ENCODE measurements at regions not wholly inside any gene's neighbourhood (a gene's known extent, or its start where the extent isn't known, plus 50 kb on each side); places are given as distances from the start of the nearest gene placed in this dataset.
"Not testable (repeated sequence)": the region's sequence is repeated elsewhere in the genome, so short reads cannot be mapped to it uniquely, and the experiment has no call there.

DNA sequence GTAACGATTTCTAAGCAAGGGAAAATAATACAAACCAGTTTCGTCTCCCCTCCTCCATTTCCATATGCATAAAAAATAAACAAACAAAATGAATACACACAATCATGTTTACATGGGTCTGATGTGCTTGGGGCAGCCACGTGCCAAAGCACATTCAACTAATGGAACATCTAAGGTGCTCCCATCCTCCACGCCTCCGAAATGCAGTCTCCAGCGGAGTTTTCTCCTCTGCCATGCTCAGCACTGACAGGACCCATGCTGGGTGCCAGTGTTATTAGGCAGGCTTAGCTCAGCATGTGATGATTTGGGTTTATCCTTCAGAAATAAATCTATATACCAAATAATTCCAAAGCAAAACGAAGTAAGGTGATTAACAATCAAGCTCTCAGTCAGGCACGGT is 337.3 kb upstream of the ATP10A start:
- no peak overlapping the region for H3K4me3 ChIP-seq
- no peaks in the 10 kb centered on the region for H3K27me3 ChIP-seq (ENCODE audit: low read depth)
- intact Hi-C loops (cut with micrococcal nuclease) = no loop called here
- TF ChIP-seq, protein P1, sequence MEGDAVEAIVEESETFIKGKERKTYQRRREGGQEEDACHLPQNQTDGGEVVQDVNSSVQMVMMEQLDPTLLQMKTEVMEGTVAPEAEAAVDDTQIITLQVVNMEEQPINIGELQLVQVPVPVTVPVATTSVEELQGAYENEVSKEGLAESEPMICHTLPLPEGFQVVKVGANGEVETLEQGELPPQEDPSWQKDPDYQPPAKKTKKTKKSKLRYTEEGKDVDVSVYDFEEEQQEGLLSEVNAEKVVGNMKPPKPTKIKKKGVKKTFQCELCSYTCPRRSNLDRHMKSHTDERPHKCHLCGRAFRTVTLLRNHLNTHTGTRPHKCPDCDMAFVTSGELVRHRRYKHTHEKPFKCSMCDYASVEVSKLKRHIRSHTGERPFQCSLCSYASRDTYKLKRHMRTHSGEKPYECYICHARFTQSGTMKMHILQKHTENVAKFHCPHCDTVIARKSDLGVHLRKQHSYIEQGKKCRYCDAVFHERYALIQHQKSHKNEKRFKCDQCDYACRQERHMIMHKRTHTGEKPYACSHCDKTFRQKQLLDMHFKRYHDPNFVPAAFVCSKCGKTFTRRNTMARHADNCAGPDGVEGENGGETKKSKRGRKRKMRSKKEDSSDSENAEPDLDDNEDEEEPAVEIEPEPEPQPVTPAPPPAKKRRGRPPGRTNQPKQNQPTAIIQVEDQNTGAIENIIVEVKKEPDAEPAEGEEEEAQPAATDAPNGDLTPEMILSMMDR (IDR thresholded peaks at IDR 0.05; ENCODE audit: borderline replicate concordance) = no peak
- H3K27ac ChIP-seq (replicated peaks) = no peak overlapping the region
- no peak for DNase-seq
- H3K36me3 ChIP-seq = no peaks in the 10 kb centered on the region
- H3K4me1 ChIP-seq = no peaks in the 10 kb centered on the region
- no peaks in the 10 kb centered on the region for H3K9me3 ChIP-seq (replicated peaks)

DNA sequence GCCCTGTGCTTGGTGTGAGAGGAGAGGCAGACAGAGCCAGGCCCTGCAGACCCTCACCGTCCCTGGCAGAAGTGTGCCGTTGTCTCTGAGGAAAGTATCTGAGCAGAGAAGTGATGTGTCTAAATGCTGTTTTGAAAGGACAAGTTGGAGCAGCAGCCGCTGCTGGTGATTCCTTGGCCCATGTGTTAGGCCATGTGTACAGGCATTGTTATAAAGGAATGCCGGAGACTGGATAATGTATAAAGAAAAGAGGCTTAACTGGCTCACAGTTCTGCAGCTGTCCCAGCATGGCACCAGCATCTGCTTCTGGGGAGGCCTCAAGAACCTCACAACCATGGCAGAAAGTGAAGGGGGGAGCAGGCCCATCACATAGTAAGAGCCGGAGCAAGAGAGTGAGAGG is 334.6 kb upstream of the ATP10A start:
- Histone ChIP-seq H3K4me1 (no peaks in the 10 kb centered on the region), H3K9me3 (replicated peaks) (no peaks in the 10 kb centered on the region), H3K27me3 (ENCODE audit: low read depth) (no peaks in the 10 kb centered on the region), H3K4me3 (no peak overlapping the region), H3K36me3 (no peaks in the 10 kb centered on the region), H3K27ac (replicated peaks) (no peak overlapping the region)
- intact Hi-C loops (cut with micrococcal nuclease) = no loop called here
- TF ChIP-seq, protein P1 (IDR thresholded peaks at IDR 0.05; ENCODE audit: borderline replicate concordance) = no peak
- no peak for DNase-seq

DNA sequence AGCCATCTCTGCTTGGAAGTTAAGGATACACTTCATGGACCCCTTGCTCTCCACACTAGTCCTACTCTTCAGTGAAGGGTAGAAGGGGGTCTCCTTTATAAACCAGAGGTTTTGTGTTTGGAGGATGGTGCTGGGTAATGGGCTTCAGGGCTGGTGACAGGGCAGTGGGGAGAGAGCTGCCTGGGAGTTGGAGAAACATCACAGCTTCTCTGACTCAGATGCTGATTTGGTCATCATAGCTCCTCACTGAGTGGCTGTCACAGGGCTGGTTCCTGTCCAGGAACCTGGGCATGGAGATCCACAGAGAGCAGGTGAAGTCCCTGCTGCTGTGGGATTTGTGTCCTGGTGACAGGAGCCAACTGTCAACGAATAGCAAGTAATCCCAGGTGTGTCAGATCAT is 333.9 kb upstream of the ATP10A start:
- Histone ChIP-seq H3K27me3 (ENCODE audit: low read depth) (no peaks in the 10 kb centered on the region), H3K27ac (replicated peaks) (no peak overlapping the region), H3K9me3 (replicated peaks) (no peaks in the 10 kb centered on the region), H3K4me1 (no peaks in the 10 kb centered on the region), H3K36me3 (no peaks in the 10 kb centered on the region), H3K4me3 (no peak overlapping the region)
- DNase-seq = no peak
- intact Hi-C loops (cut with micrococcal nuclease) = no loop called here
- TF ChIP-seq, protein P1 (IDR thresholded peaks at IDR 0.05; ENCODE audit: borderline replicate concordance) = no peak

DNA sequence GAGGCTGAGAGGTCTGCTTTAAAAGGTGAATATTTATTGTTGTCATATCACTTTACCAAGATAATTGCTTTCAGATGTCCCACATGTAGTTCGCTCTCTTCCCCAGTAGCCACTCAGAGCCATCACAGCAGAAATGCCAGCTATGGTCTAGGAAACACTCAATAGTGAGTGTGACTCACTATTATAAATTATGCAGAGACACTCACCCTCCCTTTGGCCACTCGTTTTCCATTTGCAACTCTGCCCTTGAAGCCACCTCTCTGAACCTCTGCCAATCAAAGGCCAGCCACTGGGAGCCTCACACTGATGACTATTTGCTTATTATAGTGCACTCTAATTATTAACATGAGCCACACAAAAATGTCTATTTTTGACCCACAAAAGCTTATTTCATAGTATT is 328.1 kb upstream of the ATP10A start:
- no peaks in the 10 kb centered on the region for H3K36me3 ChIP-seq
- TF ChIP-seq, protein P1 (IDR thresholded peaks at IDR 0.05; ENCODE audit: borderline replicate concordance) = no peak
- no peaks in the 10 kb centered on the region for H3K4me1 ChIP-seq
- H3K27ac ChIP-seq (replicated peaks) = no peak overlapping the region
- DNase-seq = no peak
- H3K27me3 ChIP-seq (ENCODE audit: low read depth) = no peaks in the 10 kb centered on the region
- H3K4me3 ChIP-seq = no peak overlapping the region
- H3K9me3 ChIP-seq (replicated peaks) = no peaks in the 10 kb centered on the region
- intact Hi-C loops (cut with micrococcal nuclease) = no loop called here

DNA sequence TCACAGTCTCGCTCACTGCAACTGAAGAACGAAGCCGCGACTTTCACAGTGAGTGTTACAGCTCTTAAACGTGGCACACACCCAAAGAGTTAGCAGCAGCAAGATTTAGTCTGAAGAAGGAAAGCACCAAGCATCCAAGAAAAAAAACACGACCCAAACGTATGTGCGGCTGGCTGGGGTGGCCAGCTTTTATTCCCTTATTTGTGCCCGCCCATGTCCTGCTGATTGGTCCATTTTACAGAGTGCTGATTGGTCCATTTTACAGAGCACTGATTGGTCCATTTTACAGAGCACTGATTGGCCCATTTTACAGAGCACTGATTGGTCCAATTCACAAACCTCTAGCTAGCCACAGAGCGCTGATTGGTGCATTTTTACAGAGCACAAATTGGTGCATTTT is 323.0 kb upstream of the ATP10A start:
- intact Hi-C loops (cut with micrococcal nuclease); H3K9me3 ChIP-seq (replicated peaks); H3K27ac ChIP-seq (replicated peaks); DNase-seq; H3K4me3 ChIP-seq; H3K4me1 ChIP-seq; H3K36me3 ChIP-seq; H3K27me3 ChIP-seq (ENCODE audit: low read depth): not testable (repeated sequence)

DNA sequence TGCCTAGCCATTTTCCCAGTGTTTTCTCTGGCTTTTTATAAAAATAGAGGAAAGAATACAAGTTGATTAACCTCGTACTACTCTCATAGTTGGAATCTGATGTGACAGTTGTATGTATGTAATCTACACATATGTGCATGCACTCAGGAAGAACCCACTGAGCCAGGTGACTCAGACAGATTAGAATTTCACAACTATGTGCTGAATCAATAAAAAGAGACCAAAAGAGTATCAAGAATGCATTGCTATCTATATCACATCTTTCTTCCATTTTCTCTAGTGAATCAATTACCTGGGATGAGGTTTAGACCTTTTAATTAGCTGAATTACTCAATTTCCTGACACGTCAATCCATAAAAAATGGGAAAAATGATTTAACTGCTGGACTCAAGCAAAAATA is 319.3 kb upstream of the ATP10A start:
- TF ChIP-seq, protein P1 (IDR thresholded peaks at IDR 0.05; ENCODE audit: borderline replicate concordance) = no peak
- Histone ChIP-seq H3K4me1 (no peaks in the 10 kb centered on the region), H3K27ac (replicated peaks) (no peak overlapping the region), H3K4me3 (no peak overlapping the region), H3K9me3 (replicated peaks) (no peaks in the 10 kb centered on the region), H3K27me3 (ENCODE audit: low read depth) (no peaks in the 10 kb centered on the region), H3K36me3 (no peaks in the 10 kb centered on the region)
- no peak for DNase-seq
- intact Hi-C loops (cut with micrococcal nuclease) = no loop called here

All from left ventricle myocardium inferior (tissue), 1 donor.